ENCODE measurements at regions not wholly inside any gene's neighbourhood (a gene's known extent, or its start where the extent isn't known, plus 50 kb on each side); places are given as distances from the start of the nearest gene placed in this dataset.

DNA sequence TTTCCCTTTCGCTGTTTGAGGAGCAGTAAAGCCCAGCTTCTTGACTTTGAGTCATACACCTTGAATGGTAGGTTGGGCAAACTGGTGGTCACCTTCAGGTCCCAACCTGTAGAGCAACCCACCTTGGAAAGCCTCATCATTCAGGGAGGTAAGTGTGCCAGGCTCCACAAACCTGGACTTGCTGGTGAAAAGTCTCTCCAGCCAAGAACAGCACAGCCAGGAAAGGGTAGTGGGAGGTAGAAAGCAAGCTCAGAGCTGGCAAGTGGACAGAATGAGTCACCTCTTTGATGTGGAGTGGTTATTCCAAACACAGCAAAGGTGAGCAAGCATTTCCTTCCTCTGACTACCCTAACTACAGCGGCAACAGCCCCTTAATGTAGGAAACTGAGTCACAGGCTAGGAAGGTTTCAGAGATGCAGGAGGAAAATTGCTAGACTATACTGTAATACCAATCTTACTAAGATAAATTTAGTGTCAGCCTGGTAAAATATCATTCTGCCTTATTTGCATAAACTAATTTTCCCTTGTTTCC lies 117.5 kb upstream of the MTAP start:
- TF ChIP-seq, protein P1, sequence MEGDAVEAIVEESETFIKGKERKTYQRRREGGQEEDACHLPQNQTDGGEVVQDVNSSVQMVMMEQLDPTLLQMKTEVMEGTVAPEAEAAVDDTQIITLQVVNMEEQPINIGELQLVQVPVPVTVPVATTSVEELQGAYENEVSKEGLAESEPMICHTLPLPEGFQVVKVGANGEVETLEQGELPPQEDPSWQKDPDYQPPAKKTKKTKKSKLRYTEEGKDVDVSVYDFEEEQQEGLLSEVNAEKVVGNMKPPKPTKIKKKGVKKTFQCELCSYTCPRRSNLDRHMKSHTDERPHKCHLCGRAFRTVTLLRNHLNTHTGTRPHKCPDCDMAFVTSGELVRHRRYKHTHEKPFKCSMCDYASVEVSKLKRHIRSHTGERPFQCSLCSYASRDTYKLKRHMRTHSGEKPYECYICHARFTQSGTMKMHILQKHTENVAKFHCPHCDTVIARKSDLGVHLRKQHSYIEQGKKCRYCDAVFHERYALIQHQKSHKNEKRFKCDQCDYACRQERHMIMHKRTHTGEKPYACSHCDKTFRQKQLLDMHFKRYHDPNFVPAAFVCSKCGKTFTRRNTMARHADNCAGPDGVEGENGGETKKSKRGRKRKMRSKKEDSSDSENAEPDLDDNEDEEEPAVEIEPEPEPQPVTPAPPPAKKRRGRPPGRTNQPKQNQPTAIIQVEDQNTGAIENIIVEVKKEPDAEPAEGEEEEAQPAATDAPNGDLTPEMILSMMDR (IDR thresholded peaks at IDR 0.05): no peak
- TF ChIP-seq EZH2 (IDR thresholded peaks at IDR 0.05; ENCODE audit: borderline replicate concordance, insufficient read depth, low read depth, low read length, poor library complexity, severe bottlenecking): no peak
